GM10266 (cell line): ENCODE measurements at regions not wholly inside any gene's neighbourhood (a gene's known extent, or its start where the extent isn't known, plus 50 kb on each side); places are given as distances from the start of the nearest gene placed in this dataset.

ENCODE experiments used
- DNase-seq: peaks from one replicate; pipeline ENCODE4 v3.0.0; 2012; ENCODE audit errors: extremely low spot score
- TF ChIP-seq, protein P1 (sequence below): IDR thresholded peaks from 2 replicates; pipeline ENCODE4 v1.5.1; 2012; ENCODE audit warnings: mild to moderate bottlenecking, low read depth; ENCODE audit not compliant: control insufficient read depth, insufficient read depth; ENCODE audit errors: missing control alignments

DNA sequence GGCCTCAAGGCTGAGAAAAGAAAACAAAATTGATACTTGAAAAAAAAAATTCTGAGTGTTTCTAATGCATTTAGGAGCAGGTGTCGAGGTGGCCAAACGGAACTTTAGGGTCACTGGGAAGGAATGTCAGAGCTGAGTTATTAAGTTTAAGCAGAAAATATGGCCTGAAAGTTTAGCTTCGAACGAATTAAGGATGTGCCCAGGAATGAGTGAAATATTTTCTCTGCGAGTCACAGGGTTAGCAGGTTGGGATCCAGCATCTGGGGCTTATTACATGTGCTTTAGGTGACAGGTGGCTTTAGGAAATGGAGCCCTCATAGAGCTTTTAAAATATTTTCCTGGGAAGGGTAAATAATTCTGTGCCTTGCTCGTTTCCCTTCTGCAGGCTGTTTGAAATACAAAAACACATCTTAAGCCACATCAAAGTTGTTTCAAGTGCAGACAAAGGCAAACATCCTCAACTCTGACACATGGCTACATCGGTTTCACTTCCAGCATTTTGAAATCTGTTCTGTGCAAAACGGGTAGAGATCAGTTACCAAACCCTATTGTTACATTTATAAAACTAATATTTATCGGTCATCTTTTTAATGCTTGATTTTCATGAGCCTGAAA is 143.1 kb upstream of the ARRDC4 start:
- DNase-seq: no peak
- TF ChIP-seq, protein P1, sequence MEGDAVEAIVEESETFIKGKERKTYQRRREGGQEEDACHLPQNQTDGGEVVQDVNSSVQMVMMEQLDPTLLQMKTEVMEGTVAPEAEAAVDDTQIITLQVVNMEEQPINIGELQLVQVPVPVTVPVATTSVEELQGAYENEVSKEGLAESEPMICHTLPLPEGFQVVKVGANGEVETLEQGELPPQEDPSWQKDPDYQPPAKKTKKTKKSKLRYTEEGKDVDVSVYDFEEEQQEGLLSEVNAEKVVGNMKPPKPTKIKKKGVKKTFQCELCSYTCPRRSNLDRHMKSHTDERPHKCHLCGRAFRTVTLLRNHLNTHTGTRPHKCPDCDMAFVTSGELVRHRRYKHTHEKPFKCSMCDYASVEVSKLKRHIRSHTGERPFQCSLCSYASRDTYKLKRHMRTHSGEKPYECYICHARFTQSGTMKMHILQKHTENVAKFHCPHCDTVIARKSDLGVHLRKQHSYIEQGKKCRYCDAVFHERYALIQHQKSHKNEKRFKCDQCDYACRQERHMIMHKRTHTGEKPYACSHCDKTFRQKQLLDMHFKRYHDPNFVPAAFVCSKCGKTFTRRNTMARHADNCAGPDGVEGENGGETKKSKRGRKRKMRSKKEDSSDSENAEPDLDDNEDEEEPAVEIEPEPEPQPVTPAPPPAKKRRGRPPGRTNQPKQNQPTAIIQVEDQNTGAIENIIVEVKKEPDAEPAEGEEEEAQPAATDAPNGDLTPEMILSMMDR: no peak

DNA sequence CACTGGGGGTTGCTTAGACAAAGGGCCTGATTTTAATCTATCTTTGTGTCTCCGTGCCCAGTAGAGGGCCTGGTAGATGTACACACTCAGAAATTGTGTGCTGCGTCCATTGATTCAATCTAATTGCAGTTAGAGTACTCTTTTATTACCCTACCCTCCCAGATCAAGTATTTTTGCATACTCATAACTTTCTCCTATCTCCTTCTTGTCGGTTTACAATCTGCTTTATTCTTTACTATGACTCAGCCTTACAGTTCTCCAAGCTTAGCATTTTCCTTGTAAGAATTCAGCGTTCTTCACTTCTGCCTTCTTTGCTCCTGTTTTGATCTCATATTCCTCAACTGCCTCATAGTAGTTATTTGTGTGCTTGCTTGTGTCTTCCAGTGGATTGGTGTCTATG is 124.5 kb upstream of the ARRDC4 start:
- TF ChIP-seq, protein P1: no peak
- DNase-seq: no peak

DNA sequence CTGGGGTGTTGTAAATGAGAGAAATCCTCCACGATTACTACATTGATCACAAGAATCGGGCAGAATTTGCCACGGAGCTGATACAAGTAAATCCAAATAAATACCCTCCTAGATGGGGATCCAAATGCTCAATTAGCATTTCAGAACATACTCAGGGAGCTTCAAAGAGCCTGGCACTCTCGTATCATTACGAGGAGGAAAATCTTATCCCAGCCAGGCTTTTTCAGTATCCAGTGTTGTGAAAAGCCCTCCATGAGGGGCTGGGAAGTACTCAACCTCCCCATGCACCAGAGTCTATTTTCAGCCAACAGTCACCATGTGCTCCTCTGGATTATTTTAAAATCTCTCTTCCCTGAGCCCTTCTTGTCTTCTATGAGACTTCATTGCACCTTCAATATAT is 122.6 kb upstream of the ARRDC4 start:
- TF ChIP-seq, protein P1: no peak
- no peak for DNase-seq

DNA sequence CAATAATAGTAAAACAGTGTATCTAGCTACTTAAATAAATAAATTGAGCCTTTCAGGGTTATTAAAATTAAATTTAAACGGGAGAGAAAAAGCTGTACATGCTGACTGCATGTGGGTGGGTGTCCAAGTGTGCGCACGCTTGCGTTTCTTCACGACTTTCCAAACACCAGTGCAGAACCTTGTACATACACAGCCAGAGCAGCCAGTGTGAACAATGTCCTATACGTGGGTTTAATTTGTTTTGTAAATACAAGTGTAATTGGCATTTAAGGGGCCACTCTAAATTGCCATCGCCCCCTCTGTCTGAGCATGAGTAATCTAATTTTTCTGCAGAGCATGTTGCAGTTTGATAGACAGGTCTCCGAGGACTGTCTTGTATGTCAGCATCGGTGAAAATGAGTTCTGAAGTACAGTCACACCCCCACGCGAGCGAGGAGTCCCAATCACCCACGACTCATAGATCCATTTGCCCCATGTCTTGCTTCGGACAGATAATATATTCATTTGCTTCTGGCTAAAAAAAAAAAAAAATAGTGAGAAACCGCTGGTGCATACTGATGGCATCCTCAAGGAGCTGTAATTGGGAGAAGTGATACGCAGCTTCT is 121.8 kb upstream of the ARRDC4 start:
- DNase-seq: no peak
- TF ChIP-seq, protein P1: no peak

DNA sequence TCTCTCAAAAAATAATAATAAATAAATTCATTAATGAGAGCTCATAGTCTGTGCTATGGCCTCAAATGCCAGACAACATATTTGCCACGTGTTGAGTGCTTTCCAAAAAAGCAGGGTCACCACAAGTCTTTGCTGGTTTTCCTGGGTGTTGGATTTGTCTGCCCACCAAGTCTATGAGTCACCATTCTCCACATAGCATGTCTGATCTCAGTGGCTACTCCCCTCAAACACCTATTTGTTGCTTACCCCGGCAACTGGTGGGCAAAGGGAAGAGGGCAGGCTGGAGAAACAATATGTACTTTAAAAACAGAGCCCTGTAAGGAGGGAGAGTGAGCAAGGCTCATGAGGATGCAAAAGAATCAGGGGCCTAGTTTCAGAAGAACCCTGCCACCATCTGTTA is 120.0 kb upstream of the ARRDC4 start:
- DNase-seq: no peak
- TF ChIP-seq, protein P1: no peak

DNA sequence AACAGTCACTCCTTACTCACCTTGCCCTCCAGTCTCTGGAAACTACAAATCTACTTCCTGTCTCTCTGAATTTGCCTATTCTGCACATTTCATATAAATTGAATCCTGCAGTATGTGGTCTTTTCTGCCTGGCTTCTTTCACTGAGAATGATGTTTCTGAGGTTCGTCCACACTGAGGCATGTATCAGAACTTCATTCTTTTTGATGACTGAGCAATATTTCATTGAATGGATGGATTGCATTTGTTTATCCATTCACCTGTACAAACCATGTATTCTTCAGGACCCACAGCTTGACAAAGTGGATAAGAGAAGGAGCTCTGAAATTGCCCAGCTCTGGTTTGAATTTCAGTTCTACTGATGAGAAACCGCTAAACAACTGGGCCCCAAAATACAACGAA is 118.9 kb upstream of the ARRDC4 start:
- TF ChIP-seq, protein P1: no peak

DNA sequence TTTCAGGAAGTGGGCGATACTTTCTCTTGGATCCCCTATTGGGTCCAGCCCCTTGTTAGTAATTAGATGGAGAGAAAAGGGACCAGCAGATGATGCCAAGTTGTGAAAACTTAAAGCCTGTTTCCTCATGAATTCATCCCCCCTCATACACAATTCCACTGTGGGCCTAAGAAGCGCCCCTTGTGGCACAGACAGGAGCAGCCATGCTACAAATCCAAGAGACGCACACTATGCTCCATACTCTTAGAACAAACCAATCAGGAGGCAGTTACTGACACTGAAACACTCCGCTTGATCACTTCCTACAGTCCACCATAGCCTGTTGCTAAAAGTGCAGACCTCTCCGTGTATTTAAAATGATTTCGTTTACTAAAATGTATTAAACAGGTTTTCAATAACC is 111.3 kb upstream of the ARRDC4 start:
- TF ChIP-seq, protein P1: no peak
- no peak for DNase-seq

More for the DNA sequence above, 118.9 kb upstream of the ARRDC4 start:
- no peak for DNase-seq
